ENCODE measurements at regions not wholly inside any gene's neighbourhood (a gene's known extent, or its start where the extent isn't known, plus 50 kb on each side); places are given as distances from the start of the nearest gene placed in this dataset.
"Not testable (repeated sequence)": the region's sequence is repeated elsewhere in the genome, so short reads cannot be mapped to it uniquely, and the experiment has no call there.

- in situ Hi-C loops (cut with MboI; ENCODE audit: low sequenced_read_pairs): no loop called here
These were observed 1245.6 kb upstream of the RAG2 start for GRCh38 chr11:37843603-37844002.

- in situ Hi-C loops (cut with MboI; ENCODE audit: low sequenced_read_pairs): no loop called here
These were observed 1243.0 kb upstream of the RAG2 start for GRCh38 chr11:37841016-37841415.

GRCh38 chr11:37840345-37840744 lies 1242.3 kb upstream of the RAG2 start:
- in situ Hi-C loops (cut with MboI; ENCODE audit: low sequenced_read_pairs): not testable (repeated sequence)

- in situ Hi-C loops (cut with MboI; ENCODE audit: low sequenced_read_pairs): no loop called here
These were observed 1232.5 kb upstream of the RAG2 start for GRCh38 chr11:37830529-37830928.

GRCh38 chr11:37817727-37818270 lies 1219.8 kb upstream of the RAG2 start:
- in situ Hi-C loops (cut with MboI; ENCODE audit: low sequenced_read_pairs): no loop called here

- in situ Hi-C loops (cut with MboI; ENCODE audit: low sequenced_read_pairs): no loop called here
These were observed 1214.3 kb upstream of the RAG2 start for GRCh38 chr11:37812281-37812880.

GRCh38 chr11:37811349-37811748 lies 1213.3 kb upstream of the RAG2 start:
- in situ Hi-C loops (cut with MboI; ENCODE audit: low sequenced_read_pairs): no loop called here

GRCh38 chr11:37804666-37805065 lies 1206.6 kb upstream of the RAG2 start:
- in situ Hi-C loops (cut with MboI; ENCODE audit: low sequenced_read_pairs): no loop called here

- in situ Hi-C loops (cut with MboI; ENCODE audit: low sequenced_read_pairs): no loop called here
These were observed 1190.3 kb upstream of the RAG2 start for GRCh38 chr11:37788141-37788877.

GRCh38 chr11:37786214-37786755 lies 1188.2 kb upstream of the RAG2 start:
- in situ Hi-C loops (cut with MboI; ENCODE audit: low sequenced_read_pairs): no loop called here

- in situ Hi-C loops (cut with MboI; ENCODE audit: low sequenced_read_pairs): no loop called here
These were observed 1176.4 kb upstream of the RAG2 start for GRCh38 chr11:37774441-37774840.

GRCh38 chr11:37770145-37770544 lies 1172.1 kb upstream of the RAG2 start:
- in situ Hi-C loops (cut with MboI; ENCODE audit: low sequenced_read_pairs): no loop called here

GRCh38 chr11:37762079-37762478 lies 1164.0 kb upstream of the RAG2 start:
- in situ Hi-C loops (cut with MboI; ENCODE audit: low sequenced_read_pairs): no loop called here

- in situ Hi-C loops (cut with MboI; ENCODE audit: low sequenced_read_pairs): no loop called here
These were observed 1157.5 kb upstream of the RAG2 start for GRCh38 chr11:37755521-37755920.

GRCh38 chr11:37748641-37749040 lies 1150.6 kb upstream of the RAG2 start:
- in situ Hi-C loops (cut with MboI; ENCODE audit: low sequenced_read_pairs): no loop called here

GRCh38 chr11:37747121-37747520 lies 1149.1 kb upstream of the RAG2 start:
- in situ Hi-C loops (cut with MboI; ENCODE audit: low sequenced_read_pairs): no loop called here

- in situ Hi-C loops (cut with MboI; ENCODE audit: low sequenced_read_pairs): no loop called here
These were observed 1129.3 kb upstream of the RAG2 start for GRCh38 chr11:37727371-37727770.

GRCh38 chr11:37724315-37724714 lies 1126.3 kb upstream of the RAG2 start:
- in situ Hi-C loops (cut with MboI; ENCODE audit: low sequenced_read_pairs): loop anchor here (25.0 kb wide), 1 partner anchor 112 kb away; no protein-coding TSS in a partner anchor

GRCh38 chr11:37721485-37721884 lies 1123.4 kb upstream of the RAG2 start:
- in situ Hi-C loops (cut with MboI; ENCODE audit: low sequenced_read_pairs): loop anchor here (25.0 kb wide), 1 partner anchor 109 kb away; no protein-coding TSS in a partner anchor

GRCh38 chr11:37718431-37718999 lies 1120.5 kb upstream of the RAG2 start:
- in situ Hi-C loops (cut with MboI; ENCODE audit: low sequenced_read_pairs): loop anchor here (25.0 kb wide), 1 partner anchor 106 kb away; no protein-coding TSS in a partner anchor

GRCh38 chr11:37712251-37712650 lies 1114.2 kb upstream of the RAG2 start:
- in situ Hi-C loops (cut with MboI; ENCODE audit: low sequenced_read_pairs): loop anchor here (25.0 kb wide), 1 partner anchor 100 kb away; no protein-coding TSS in a partner anchor

Data from HL-60/S4 treated with phorbol 12-myristate 13-acetate at 8.2 ng/mL for 4 days and 3 days (cell line).